LNCAP (cell line): ENCODE measurements at regions not wholly inside any gene's neighbourhood (a gene's known extent, or its start where the extent isn't known, plus 50 kb on each side); places are given as distances from the start of the nearest gene placed in this dataset.

Experiments used
- TF ChIP-seq, protein P1 (sequence below): fragments of 450-650 bp; IDR thresholded peaks from 2 replicates; pipeline ENCODE4 v1.5.1; 2017; ENCODE audit warnings: mild to moderate bottlenecking

DNA sequence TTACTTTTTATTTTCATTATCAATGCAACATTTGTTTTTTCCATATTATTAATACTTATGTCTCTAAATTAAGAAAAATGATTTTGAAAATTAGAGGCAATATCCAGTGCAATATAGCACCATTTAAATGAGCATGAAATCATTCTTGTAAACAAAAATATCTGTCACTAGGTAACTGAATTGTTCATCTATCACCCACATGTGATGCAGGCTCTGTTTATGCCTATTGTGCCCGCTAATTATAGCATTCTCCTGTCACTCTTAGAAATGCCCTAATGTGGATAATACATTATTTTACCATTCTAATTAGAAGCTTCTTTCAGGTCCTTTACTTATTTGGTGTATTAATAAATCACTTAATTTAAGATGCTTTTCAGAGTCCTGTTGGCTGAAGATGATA is 1332.4 kb downstream of the AACS start:
- TF ChIP-seq, protein P1, sequence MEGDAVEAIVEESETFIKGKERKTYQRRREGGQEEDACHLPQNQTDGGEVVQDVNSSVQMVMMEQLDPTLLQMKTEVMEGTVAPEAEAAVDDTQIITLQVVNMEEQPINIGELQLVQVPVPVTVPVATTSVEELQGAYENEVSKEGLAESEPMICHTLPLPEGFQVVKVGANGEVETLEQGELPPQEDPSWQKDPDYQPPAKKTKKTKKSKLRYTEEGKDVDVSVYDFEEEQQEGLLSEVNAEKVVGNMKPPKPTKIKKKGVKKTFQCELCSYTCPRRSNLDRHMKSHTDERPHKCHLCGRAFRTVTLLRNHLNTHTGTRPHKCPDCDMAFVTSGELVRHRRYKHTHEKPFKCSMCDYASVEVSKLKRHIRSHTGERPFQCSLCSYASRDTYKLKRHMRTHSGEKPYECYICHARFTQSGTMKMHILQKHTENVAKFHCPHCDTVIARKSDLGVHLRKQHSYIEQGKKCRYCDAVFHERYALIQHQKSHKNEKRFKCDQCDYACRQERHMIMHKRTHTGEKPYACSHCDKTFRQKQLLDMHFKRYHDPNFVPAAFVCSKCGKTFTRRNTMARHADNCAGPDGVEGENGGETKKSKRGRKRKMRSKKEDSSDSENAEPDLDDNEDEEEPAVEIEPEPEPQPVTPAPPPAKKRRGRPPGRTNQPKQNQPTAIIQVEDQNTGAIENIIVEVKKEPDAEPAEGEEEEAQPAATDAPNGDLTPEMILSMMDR = no peak

DNA sequence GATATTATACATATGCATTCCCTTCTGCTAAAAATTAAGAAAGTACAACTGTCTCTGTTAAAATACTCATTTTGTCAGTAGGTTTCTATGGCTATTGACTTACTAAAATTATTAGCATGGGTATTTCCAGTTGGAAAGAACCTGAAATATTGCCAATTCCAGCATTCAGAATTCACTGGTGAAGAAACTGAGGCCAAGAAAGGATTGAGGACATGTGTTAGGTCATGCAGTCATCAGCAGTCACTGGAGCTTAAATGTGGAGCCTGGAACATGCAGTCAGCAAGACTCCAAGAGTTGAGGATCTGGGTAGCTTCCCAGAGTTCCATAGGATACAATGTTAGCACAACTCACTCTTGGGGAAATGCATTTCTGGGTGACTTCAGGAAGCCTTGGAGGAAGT is 1335.6 kb downstream of the AACS start:
- TF ChIP-seq, protein P1 = no peak

DNA sequence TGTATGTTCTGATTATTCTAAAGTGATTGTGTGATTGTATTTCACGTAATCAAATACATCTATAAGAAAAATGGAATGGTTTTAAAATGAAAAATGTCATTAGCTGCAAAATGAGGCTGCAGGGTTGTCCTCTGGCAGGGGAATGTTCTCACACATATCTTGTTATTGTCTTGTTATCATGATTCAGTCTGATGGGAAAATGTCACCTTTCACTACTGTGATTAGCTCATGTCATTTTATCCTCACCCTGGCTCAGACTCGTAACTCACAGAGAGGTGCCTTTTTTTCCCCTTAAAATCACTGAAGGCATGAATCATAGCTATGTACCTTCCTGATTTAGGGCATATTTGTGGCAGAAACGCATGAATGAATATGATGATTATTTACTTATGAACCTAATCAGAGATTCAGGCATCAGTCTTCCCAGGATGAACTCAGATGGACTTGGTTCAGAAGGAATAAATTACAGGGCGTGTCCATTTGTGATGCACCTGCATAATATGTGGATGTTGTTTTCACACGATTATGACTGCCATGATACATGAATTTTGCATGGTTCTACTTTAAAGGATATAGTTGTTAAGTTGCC is 1339.2 kb downstream of the AACS start:
- TF ChIP-seq, protein P1 = no peak

DNA sequence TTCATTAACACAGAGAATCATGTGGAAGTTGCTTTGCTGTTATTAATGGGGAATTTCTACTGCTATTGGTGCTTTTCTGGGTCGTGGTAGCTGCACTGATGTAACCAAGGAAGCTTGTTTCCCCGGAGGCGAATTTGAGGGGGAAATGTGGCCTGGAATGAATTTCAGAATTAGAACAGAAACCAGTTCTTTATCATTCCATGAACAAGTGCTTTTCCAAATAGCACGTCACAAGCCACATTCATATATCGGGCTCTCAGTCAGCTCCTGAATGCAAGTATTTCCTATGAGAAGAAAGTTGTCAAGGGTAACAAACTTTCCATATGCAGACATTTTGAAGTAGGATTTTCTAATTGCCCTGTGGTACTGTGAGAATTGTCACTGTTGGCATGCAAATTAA is 1353.2 kb downstream of the AACS start:
- TF ChIP-seq, protein P1 = no peak

DNA sequence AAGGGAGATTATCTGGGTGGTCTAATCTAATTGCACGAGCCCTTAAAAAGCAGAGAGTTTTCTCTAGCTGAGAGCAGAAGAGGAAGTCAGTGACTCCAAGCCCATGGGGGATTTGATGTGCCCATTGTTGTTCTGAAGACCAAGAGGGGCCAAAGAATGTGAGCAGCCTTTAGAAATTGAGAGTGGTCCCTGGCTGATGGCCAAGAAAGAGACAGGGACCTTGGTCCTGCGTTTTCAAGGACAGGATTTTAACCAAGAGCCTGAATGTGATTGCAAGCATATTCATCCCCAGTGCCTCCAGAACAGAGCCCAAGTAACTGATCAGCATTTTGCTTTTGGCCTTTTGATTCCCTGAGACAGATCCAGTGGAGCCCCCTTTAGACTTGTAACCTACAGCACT is 1353.9 kb downstream of the AACS start:
- TF ChIP-seq, protein P1 = no peak

DNA sequence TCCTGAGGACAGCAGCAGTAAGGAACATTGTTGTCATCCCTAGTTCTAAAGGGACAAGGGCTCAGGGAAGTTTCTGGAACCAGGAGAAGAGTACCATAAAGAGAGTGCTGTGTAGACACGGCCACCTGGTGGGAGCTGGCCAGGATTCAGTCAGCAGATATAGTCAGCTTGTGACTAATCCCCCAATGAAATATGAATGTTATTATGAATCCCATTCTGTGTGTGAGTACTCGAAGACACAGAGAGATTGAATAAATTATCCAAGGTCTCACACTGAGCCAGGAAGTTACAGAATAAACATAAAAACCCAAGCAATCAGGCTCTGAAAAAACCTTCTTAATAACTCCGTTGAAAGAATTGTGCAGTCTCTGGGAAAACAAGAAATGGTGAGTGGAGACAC is 1359.5 kb downstream of the AACS start:
- TF ChIP-seq, protein P1 = no peak

DNA sequence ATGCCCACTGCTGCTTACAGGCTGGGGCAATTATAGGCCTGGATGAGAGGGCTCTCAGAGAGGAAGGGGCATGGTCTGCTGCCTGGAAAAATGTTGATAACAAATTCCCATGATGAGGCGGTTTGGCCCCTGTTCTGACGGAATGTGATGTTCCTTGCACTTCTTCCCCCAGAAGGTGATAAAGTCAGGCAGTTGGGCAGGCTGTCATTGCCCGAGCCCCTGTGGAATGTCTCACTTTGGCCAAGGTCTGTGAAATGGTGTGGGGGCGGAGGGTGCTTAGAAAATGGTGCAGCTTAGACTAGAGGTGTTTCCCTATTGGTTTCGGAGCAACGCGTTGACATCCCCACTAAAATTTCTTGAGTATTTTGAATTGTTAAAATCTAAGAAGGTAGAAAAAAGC is 1360.0 kb downstream of the AACS start:
- TF ChIP-seq, protein P1 = no peak

DNA sequence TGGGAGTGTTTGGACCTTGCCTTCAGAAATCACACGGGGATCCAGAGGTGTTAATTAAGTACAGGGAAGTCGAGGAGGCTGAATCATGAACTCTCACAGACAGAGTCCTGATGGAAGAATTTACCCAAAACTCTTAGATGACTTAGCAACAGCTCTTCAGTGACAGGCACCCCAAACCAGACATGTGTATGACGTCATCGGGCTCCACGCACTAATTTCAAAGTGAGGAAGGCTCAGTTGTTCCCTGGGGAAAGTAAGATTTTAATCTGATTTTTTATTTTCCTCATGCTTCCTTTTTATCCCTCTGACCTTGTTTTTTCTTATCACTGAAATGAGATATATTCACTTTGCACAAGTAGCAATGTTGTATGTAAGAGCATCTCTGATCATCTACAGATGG is 1363.5 kb downstream of the AACS start:
- TF ChIP-seq, protein P1 = no peak
